NCI-H1048 (cell line): ENCODE measurements at regions not wholly inside any gene's neighbourhood (a gene's known extent, or its start where the extent isn't known, plus 50 kb on each side); places are given as distances from the start of the nearest gene placed in this dataset.
"Not testable (repeated sequence)": the region's sequence is repeated elsewhere in the genome, so short reads cannot be mapped to it uniquely, and the experiment has no call there.

Source experiments
- DNase-seq: peaks from one replicate; lab custom pipeline; 2025; lab: John Stamatoyannopoulos, UW

DNA sequence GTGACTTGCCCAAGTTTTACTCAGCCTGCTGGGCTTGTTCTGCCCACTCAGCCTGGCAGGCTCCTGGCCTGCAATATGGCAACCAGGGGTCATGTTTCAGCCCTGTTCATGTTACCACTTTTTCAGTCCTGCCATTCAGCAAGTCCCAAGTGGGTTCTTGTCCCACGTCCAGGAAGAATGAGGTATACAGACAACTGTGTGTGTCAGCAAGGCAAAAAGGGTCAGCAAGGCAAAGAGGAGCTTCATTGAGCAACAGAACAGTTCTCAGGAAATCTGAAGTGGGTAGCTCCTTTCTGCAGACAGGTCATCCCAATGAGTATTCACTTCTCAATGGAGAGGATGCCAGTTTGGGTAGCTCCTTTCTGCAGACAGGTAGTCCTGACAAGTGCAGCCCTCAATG is 1233.3 kb upstream of the B3GALT2 start:
- no peak for DNase-seq

DNA sequence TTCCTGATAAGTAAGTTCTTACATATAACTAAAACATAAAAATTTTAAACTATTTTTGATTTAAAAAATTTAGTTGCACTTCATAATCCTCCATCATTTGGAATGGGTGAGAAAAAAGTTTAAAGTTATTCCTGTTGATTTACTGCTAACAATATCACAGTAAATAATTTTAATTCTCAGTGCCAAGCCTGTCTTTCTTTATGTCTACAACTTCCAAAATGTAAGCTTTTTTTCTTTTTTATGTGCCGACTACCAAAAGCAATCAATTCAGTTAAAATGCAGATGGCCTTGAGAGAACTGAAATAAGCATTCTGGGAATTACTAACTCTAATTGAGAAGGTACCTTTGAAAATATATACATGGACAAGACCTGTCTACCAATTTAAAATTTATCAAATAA is 1224.3 kb upstream of the B3GALT2 start:
- DNase-seq: no peak

DNA sequence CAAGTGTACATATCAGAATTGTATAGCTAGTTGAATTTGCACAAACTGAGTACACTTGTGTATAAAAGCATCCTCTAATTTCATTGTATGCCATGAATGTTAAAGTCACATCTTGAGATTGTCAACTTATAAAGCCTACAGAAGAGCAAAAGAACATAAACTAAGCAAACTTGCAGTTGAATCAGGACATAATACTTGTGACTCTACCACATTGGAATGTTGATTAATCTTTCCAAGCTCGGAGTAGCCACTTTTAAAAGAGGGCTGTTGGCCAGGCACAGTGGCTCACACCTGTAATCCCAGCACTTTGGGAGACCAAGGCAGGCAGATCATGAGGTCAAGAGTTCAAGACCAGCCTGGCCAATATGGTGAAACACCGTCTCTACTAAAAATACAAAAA is 1220.8 kb upstream of the B3GALT2 start:
- not testable (repeated sequence) for DNase-seq

DNA sequence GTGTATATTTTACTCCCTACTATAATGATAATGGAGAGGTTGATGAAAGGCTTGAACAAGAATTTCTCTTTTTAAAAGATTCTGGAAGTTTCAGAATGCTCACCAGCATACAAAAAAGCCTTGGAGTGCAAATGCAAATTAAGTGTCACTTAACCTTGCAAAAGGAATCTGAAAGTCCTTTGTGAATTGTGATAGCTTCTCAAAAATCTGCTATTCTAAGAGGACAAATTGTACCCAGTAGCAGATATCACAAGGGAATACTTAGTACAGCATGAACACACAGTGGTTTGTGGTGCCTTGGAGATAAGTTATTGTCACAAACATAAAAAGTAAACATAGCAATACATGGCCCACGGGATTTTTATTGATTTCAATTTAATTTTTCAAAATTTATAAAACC is 1208.3 kb upstream of the B3GALT2 start:
- no peak for DNase-seq

DNA sequence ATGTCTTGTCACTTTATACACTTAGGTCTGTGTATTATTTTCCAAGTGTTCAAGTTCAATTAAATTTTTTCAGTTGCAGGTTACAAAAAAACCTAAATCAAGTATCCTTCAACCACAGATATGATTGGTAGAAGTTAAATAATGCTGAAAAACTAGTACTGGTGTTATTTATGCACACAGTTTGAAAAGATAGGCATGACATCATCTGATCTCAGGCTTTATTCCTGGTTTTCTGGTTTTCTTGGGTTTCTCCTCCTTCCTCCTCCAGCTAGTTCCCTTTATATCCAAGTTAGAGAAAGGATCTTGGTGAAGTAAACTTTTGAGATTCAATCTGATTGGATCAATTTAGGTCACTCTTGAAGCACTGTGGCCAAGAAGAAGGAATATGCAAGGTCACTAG is 1201.1 kb upstream of the B3GALT2 start:
- no peak for DNase-seq

DNA sequence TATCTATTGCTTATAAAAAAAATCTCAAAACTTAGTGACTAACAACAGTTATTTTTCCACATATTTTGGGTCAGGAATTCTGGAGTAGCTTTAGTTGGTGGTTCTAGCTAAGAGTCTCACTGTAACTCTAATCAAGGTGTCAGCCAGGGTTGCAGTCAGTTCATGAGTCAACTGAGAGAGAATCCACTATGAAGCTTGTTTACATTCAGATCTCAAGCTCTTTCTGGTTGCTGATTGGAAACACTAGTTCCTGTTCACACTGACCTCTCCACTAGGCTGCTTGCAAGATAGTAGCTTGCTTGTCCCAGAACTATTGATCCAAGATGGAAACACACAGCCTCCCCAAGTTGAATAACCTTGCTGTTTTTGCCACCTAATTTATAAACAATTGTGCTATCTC is 1192.1 kb upstream of the B3GALT2 start:
- DNase-seq: no peak

DNA sequence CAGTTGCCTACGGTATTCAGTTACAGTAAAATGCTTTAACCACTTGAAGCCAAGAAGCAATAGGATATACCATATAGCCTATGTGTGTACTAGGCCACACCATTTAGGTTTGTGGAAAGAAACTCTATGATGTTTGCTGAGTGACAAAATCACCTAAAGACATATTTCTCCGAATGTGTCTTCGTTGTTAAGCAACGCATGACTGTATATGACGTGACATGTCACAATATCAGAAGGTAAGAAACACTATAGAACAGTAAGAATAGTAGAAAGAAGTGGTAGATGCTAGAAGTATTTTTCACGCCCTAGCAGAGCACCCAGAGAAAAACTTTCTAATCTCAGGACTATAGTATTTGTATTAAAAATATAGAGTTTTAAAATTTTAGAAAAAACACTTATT is 1188.2 kb upstream of the B3GALT2 start:
- DNase-seq: no peak

DNA sequence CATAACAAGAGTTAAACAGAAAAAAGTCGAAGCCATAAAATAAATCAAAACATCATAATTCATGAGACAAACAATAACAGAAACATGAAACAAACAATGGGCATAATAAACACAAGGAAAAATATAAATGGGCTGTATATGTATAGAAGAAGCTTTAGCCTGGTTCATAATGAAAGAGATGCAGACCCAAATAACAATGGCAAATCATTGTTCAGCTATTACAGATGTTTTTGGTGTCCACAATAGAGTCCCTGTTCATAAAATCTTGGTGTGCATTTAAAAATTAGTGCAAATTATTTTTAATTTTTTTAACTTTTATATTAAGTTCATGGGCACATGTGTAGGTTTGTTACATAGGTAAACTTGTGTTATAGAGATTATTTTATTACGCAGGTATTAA is 1185.9 kb upstream of the B3GALT2 start:
- no peak for DNase-seq

DNA sequence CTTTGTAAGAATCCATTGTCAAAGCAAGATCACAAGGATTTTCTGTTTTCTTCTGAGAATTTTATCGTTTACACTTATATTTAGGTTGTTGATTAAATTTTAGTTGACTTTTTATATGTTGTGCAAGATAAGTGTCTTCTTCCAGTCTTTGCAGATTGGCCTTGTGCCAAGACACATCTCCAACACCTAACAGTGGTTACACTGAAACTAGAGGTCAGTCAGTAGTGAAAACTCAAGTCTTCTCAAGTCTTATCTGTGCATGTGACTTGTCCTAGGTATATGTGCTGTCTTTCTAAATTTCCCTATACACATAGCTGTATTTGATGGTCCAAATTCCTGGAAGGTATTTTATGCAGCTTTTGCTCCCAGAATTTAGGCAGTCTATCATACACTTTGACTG is 1183.2 kb upstream of the B3GALT2 start:
- DNase-seq: no peak

DNA sequence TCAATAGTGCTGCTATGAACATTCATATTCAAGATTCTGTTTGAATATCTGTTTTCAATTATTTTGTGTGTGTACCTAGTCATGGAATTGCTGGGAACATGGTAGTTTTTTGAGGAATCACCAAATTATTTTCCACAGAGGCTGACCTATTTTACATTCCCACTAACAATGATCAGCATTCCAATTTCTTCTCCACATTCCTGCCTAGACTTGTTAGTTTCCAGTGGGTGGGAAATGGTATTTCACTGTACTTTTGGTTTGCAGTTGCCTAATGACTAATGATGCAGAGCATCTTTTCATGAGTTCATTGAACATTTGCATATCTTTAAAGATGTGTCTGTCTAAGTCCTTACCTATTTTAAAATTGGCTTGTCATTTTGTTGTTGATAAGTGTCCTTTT is 1182.6 kb upstream of the B3GALT2 start:
- DNase-seq: no peak

DNA sequence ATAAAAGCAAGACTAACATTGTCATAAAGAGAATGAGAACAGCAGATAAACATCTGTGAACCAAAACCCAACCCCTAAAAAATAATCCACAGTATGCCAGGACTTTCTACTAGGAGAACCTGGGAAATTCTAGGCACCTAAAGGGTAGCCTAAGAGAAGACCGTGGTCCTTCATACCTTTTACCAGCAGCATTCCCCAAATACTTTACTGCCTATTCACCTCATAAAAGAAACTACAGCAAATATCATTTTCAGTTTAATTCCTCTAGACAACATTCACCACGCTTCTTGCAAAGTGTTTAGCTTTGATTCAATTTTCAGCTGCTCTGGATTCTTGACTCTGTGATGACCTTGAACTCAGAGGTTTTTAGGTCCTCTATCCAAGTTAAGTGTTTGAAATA is 1180.7 kb upstream of the B3GALT2 start:
- no peak for DNase-seq

DNA sequence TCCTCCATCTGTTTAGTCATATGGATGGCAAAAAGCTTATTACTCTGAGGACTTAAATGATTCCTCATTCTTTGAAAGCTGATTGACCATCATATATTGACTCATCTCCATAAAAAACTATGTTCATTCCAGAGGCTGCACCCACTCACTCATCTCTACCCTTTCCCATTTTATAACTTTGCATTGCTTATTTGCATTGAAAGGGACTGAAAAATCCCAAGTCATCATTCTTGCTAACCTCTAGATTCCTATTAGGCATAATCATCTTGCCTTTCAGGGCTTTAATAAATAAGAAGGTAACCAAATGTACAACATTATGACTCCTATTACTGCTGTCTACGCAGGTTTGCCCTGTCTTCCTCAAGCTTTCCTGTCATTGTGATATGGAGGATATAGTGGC is 1180.3 kb upstream of the B3GALT2 start:
- no peak for DNase-seq

DNA sequence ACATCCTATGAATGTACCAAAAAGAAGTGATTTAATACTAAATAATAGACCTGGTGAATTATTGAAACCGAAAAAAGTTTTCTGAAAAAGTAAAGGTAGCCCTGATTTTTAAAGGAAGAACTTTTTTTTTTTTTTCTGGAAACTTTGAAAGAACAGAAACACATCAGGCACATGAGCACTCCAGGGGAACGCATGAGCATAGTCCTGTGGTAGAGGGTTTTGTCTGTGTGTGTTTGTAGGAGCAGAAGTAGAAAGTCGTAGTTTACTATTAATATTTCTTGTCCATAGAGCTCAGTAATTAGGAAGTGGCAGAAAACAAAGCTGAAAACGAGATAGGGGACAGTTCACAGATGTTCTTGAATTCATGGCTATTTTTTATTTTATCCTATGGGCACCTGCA is 1175.9 kb upstream of the B3GALT2 start:
- DNase-seq: no peak

DNA sequence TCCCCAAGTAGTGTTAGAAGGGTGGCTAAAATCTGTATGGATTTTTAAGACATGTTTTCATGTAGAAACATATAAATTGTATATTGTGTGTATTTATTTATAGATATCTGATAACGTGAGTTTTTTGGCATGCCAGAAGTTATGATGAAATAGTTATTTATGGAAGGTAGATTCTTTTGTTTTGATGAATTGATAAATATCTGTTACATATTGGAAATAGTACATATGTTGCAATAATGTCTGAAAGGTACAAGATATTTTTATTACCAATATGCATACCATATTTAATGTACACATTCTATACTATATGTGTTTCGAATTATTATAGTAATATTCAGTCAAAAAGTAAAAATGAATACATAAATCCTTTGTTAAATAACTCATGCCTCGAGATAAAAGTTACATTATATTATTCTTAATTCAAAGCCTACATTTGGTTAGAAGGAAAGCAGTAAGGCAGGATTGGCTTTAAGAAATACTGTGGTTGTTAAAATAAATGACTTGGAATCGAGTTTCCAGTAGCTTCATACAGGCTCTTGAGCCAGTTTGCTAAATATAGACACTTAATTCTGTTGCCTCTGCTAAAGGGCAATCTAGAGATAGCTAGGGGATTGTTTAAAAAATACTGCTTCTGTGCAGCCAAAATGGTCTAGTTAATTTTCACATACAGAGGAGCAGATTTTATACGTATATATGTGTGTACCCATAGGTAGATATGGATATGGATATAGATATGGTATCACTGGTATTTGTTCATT is 1175.1 kb upstream of the B3GALT2 start:
- DNase-seq: no peak

DNA sequence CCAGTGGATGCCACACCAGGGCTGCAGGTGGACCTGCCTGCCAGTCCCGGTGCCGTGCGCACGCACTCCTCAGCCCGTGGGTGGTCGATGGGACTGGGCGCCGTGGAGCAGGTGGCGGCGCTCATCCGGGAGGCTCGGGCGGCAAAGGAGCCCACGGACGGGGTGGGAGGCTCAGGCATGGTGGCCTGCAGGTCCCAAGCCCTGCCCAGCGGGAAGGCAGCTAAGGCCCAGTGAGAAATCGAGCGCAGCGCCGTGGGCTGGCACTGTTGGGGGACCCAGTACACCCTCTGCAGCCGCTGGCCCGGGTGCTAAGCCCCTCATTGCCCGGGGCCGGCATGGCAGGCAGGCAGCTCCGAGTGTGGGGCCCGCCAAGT is 1171.8 kb upstream of the B3GALT2 start:
- DNase-seq: no peak

DNA sequence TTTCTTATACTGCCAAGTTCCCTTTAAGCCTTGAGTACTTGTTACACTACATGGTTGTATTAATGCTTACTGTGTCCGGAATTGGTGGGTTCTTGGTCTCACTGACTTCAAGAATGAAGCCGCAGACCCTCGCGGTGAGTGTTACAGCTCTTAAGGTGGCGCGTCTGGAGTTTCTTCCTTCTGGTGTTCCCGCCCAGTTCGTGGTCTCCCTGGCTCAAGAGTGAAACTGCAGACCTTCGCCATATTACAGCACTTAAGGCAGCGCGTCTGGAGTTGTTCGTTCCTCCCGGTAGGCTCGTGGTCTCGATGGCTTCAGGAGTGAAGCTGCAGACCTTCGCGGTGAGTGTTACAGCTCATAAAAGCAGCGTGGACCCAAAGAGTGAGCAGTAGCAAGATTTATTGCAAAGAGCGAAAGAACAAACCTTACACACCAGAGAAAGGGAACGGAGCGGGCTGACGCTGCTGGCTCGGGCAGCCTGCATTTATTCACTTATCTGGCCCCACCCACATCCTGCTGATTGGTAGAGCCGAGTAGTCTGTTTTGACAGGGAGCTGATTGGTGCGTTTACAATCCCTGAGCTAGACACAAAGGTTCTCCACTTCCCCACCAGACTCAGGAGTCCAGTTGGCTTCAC is 1171.3 kb upstream of the B3GALT2 start:
- DNase-seq: not testable (repeated sequence)

DNA sequence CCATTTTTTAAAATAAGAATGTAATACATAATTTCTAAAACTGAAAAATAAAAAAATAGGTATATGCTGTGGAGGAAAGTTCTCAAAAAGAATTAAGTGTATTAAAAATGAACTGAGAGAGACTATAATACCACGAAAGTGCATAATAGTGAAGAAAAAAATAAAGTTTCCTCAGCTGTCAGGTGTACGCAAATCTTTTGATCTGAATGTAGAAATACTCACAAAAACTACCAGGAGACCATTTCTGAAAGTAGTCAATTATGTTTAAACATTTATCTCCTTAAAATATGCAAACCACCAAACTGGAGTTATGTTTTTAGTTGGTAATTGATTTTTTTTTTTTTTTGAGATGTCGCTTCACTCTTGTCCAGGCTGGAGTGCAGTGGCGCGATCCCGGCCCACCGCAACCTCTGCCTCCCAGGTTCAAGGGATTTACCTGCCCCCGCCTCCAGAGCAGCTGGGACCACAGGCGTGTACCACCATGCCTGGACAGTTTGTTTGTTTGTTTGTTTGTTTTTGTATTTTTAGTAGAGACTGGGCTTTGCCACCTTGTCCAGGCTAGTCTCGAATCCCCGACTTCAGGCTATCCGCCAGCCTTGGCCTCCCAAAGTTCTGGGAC is 1169.2 kb upstream of the B3GALT2 start:
- no peak for DNase-seq

DNA sequence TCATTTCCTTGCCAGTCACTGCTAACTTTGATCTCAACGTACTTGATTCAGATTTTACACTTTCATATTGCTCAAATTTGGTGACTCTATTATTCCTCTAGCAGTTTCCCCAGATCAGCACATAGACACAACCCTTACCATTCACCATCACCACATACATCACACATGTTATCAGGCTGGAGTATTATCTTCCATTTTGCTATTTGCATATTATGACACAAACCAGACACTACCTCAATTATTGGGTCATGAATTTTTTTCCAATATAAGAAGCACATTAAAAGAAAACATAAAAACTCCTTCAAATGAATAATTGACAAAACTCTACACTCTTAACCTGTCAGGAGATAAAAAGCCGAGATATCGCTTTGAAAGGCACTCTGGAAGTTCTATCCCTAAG is 1166.7 kb upstream of the B3GALT2 start:
- no peak for DNase-seq

DNA sequence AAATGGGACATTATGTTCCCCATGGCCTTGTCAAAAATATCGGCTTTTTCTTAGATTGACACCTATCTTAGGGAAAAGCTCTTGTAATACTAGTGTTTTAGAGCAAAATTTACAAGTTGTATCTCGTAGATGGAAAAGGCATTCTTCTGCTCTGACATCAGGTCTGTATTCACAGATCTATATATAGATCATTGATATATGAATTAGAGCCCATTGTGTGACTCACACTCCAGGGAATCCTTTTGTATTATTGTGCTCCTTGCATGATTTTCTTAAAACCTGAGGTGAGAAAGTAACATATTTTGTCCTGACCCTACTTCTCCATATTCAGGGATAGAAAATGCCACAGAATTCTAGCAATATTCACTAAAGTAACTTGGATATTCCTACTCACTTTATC is 1160.8 kb upstream of the B3GALT2 start:
- DNase-seq: no peak

DNA sequence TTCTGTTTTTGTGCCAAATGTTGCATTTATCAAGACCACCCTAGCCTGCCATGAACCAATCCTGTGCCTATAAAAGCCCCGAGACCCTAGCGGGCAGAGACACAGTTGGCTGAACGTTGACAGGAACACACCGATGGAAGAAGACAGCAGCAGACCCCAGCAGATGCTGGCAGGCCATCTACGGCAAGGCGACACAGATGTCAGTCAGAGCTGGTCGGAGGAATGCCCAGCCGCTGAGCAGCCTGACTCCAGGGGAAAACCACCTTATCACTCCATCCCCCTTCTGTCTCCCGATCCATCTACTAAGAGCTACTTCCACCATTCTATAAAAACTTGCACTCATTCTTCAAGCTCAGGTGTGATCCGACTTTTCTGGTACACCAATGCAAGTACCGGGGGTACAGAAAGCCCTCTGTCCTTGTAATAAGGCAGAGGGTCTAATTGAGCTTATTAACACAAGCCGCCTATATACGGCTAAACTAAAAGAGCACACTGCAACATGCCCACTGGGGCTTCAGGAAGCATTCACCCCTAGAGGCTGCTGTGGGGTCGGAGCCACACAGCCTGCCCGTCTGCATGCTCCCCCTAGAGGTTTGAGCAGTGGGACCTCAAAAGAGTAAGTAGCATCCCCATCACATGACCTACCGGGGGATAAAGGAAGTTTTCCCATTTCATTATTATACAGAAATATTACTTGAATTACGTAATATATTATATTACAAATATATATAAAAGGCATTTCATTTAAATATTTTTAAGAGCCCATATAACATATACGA is 1156.3 kb upstream of the B3GALT2 start:
- DNase-seq: no peak

DNA sequence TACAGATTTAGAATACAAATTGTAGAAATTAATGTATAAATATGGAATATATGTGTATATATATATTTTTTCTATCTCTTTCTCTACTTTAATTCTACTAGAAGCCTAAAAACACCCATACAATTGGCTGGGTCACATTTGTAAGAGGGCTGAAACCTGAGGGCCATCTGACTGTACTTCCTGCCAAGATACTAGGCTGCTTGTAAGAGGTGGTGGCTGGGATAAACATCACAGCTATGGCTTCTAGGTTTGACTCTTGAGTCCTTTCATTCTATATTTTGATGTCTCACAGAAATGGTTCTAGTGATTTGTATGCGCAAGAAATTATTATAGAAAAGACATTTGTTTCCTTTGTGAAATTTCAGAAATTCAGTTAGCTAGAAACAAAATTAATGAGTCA is 1155.2 kb upstream of the B3GALT2 start:
- no peak for DNase-seq

DNA sequence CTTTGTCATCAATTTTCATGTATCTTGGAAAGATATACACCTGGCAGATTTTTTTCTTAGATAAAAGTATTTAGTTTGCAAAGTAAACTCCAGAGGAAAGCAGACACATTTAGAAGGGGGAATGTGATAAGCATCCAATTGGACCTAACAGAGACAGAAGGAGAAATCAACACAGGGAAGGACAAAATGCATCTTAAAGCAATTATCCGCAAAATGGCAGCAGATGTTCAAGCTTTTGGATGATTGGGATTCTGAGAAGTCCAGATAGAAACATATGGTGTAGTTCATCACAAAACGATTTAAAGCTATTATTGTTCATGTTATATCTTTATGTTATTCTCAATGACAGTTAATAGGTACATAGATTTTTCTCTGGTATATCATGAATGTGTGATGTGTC is 1153.1 kb upstream of the B3GALT2 start:
- DNase-seq: no peak
